A673 (cell line): ENCODE measurements at regions not wholly inside any gene's neighbourhood (a gene's known extent, or its start where the extent isn't known, plus 50 kb on each side); places are given as distances from the start of the nearest gene placed in this dataset.

Experiments used
- BruUV-seq: library from RNA; stranded (reverse); fragments of 400-500 nt; replicated peaks from 2 replicates; lab custom pipeline; 2021; lab: Mats Ljungman, UMichigan
- CTCF ChIA-PET: fragments of 300-600 bp; sonication (Branson Sonifier 250); formaldehyde crosslinking; loops from one replicate; lab custom pipeline; 2022; ENCODE audit warnings: antibody characterized with exemption; lab: Charles Lee
- POLR2A ChIA-PET: fragments of 300-600 bp; sonication (Branson Sonifier 250); formaldehyde crosslinking; loops from one replicate; lab custom pipeline; 2022; ENCODE audit warnings: antibody characterized with exemption; ENCODE audit not compliant: low non-redundant PET; lab: Charles Lee
- DNase-seq: peaks from one replicate; pipeline ENCODE4 v3.0.0-alpha.2; 2015; ENCODE audit warnings: low spot score
- H3K27ac ChIP-seq: fragments of 200-600 bp; sonication (generic); 2 replicates; pipeline ENCODE4 v1.5.1; 2016; ENCODE audit warnings: mixed run types, low read depth, mild to moderate bottlenecking, mixed read lengths, antibody characterized with exemption, low read length; ENCODE audit not compliant: poor library complexity, severe bottlenecking
- H3K27me3 ChIP-seq: fragments of 200-600 bp; sonication (generic); replicated peaks from 2 replicates; pipeline ENCODE4 v1.6.1; 2017; ENCODE audit warnings: mixed run types, low read depth, mild to moderate bottlenecking, mixed read lengths, antibody characterized with exemption, low read length; ENCODE audit not compliant: insufficient read depth, poor library complexity
- H3K36me3 ChIP-seq: fragments of 200-600 bp; sonication (generic); 2 replicates; pipeline ENCODE4 v1.6.1; 2016; ENCODE audit warnings: mixed run types, mild to moderate bottlenecking, mixed read lengths, antibody characterized with exemption, low read length; ENCODE audit not compliant: insufficient read depth, poor library complexity, severe bottlenecking
- H3K4me1 ChIP-seq: fragments of 200-600 bp; sonication (generic); 2 replicates; pipeline ENCODE4 v1.6.1; 2017; ENCODE audit warnings: mixed run types, mild to moderate bottlenecking, mixed read lengths, antibody characterized with exemption, low read length; ENCODE audit not compliant: insufficient read depth, poor library complexity, severe bottlenecking
- H3K4me3 ChIP-seq: fragments of 200-600 bp; sonication (generic); 2 replicates; pipeline ENCODE4 v1.5.1; 2016; ENCODE audit warnings: low read depth, mixed run types, mild to moderate bottlenecking, mixed read lengths, low read length; ENCODE audit not compliant: poor library complexity, severe bottlenecking
- H3K9me3 ChIP-seq: fragments of 200-600 bp; sonication (generic); 2 replicates; pipeline ENCODE4 v1.6.1; 2016; ENCODE audit warnings: mixed run types, low read depth, mild to moderate bottlenecking, mixed read lengths, antibody characterized with exemption, low read length; ENCODE audit not compliant: poor library complexity, severe bottlenecking
- EZH2 ChIP-seq: fragments of 200-600 bp; sonication (generic); IDR thresholded peaks from 2 replicates; pipeline ENCODE4 v1.6.1; 2017; ENCODE audit warnings: borderline replicate concordance, low read depth, mild to moderate bottlenecking, mixed read lengths, antibody characterized with exemption, low read length; ENCODE audit not compliant: poor library complexity, severe bottlenecking
- intact Hi-C: fragments of 100-400 bp; cut with micrococcal nuclease; formaldehyde crosslinking; loops from one replicate; pipeline ENCODE4 v1.10.0; 2022; ENCODE audit not compliant: unreplicated experiment
- TF ChIP-seq, protein P1 (sequence below): fragments of 300-800, 200-600 bp; sonication (generic); conservative IDR thresholded peaks from 2 replicates; pipeline ENCODE4 v1.5.1; 2017; ENCODE audit warnings: low read depth, mild to moderate bottlenecking, antibody characterized with exemption, low read length, moderate library complexity, mixed read lengths

DNA sequence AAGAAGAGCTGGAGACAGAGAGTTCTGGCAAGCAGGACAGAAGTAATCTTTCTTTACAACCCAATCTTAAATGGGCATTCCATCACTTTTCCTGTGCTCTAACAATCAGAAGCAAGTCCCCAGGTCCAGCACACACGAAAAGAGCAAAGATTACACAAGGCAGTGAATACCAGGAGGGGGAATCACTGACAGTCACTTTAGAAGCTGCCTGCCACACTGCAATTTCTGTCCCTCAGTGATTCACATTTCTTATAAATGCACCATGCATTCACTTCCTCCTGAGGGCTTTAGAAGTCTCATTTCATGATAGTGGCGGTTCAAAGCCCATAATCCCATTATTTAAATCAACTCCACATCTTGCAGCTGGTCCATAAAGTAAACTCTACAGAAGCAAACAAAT, 362.5 kb downstream of the POM121L12 start:
- BruUV-seq = no TSS peak
- Histone ChIP-seq H3K9me3 (peaks cover 31% of the 10 kb centered on the region), H3K27ac (no peak overlapping the region), H3K4me1 (no peaks in the 10 kb centered on the region), H3K4me3 (no peak overlapping the region), H3K36me3 (no peaks in the 10 kb centered on the region), H3K27me3 (no peaks in the 10 kb centered on the region)
- DNase-seq = no peak
- intact Hi-C loops = no loop called here
- no peak for TF ChIP-seq EZH2
- TF ChIP-seq, protein P1, sequence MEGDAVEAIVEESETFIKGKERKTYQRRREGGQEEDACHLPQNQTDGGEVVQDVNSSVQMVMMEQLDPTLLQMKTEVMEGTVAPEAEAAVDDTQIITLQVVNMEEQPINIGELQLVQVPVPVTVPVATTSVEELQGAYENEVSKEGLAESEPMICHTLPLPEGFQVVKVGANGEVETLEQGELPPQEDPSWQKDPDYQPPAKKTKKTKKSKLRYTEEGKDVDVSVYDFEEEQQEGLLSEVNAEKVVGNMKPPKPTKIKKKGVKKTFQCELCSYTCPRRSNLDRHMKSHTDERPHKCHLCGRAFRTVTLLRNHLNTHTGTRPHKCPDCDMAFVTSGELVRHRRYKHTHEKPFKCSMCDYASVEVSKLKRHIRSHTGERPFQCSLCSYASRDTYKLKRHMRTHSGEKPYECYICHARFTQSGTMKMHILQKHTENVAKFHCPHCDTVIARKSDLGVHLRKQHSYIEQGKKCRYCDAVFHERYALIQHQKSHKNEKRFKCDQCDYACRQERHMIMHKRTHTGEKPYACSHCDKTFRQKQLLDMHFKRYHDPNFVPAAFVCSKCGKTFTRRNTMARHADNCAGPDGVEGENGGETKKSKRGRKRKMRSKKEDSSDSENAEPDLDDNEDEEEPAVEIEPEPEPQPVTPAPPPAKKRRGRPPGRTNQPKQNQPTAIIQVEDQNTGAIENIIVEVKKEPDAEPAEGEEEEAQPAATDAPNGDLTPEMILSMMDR = no peak
- ChIA-PET CTCF (no interaction called here), POLR2A (no interaction called here)

DNA sequence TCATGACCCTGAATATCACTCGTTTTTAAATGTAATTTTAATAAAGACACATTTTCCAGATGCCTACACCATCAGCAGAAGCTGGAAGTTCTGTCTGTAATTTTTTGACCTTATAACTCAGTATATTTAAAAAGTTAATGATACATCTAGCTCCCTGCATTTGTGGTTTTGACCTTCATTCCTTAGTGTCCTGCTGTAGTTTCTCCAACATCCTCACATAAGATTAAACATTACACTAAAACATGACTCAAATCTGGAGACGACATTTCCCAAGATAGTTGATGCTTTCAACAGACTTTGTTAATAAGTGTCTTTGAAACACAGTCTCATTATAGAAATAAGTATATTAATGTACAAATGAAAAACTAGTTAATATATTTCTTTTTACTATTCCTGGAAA, 363.1 kb downstream of the POM121L12 start:
- Histone ChIP-seq H3K9me3 (peaks cover 38% of the 10 kb centered on the region), H3K4me1 (no peaks in the 10 kb centered on the region), H3K27me3 (no peaks in the 10 kb centered on the region), H3K36me3 (no peaks in the 10 kb centered on the region), H3K27ac (no peak overlapping the region), H3K4me3 (no peak overlapping the region)
- no peak for DNase-seq
- POLR2A ChIA-PET = no interaction called here
- TF ChIP-seq, protein P1 = no peak
- TF ChIP-seq EZH2 = no peak
- CTCF ChIA-PET = no interaction called here
- no TSS peak for BruUV-seq
- intact Hi-C loops = no loop called here

DNA sequence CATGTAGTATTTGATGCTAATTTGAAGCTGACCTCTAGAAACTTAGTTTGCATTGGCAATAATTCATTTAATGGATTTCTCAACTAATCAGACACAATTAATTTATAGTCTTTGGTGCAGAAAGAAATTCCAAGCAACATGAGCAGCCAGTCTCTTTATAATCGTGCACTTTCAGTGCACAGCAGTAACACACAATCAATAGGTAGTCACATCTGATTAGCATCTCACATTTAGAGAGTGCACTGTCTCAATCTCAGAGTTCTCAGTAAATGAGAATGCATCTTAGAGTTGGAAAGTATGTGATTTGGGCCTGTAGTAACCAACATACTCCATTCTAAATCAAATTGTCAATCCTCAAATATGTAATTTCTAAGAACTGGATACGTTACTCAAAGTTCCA, 377.6 kb downstream of the POM121L12 start:
- ChIA-PET POLR2A (no interaction called here), CTCF (no interaction called here)
- no peak overlapping the region for H3K4me3 ChIP-seq
- H3K27me3 ChIP-seq = no peaks in the 10 kb centered on the region
- DNase-seq = no peak
- peaks cover 40% of the 10 kb centered on the region for H3K9me3 ChIP-seq
- no TSS peak for BruUV-seq
- TF ChIP-seq, protein P1 = no peak
- no peak for TF ChIP-seq EZH2
- intact Hi-C loops = no loop called here
- H3K36me3 ChIP-seq = no peaks in the 10 kb centered on the region
- no peaks in the 10 kb centered on the region for H3K4me1 ChIP-seq
- H3K27ac ChIP-seq = no peak overlapping the region
